ENCODE measurements at regions not wholly inside any gene's neighbourhood (a gene's known extent, or its start where the extent isn't known, plus 50 kb on each side); places are given as distances from the start of the nearest gene placed in this dataset.
"Not testable (repeated sequence)": the region's sequence is repeated elsewhere in the genome, so short reads cannot be mapped to it uniquely, and the experiment has no call there.

DNA sequence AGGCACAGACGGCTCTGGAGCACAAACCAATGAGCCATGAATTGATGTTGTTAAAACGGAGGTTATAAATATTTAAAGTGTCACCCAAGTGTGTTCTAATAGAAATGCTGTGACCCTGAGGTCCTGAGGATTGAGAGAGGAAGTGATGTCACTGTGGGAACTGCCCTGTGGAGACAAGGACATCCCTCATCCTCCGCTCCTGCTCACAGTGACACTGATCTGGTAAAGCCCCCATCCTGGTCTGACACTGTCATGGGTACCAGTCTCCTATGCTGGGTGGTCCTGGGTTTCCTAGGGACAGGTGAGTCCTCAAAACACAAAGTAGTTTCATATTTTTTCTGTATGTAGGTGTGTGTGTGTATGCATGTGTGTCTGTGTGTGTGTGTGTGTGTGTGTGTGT is 237.9 kb upstream of the PRSS1 start:
- Mint-ChIP-seq H3K4me3 (no peak overlapping the region), H3K36me3 (no peaks in the 10 kb centered on the region), H3K27ac (no peak overlapping the region), H3K9me3 (no peaks in the 10 kb centered on the region), H3K4me1 (peaks cover 7% of the 10 kb centered on the region), H3K27me3 (ENCODE audit: low read depth) (peaks cover 5% of the 10 kb centered on the region; the same call in 1 of the 2 replicates)
- CTCF ChIA-PET = interaction anchor here (1.3 to 2.0 kb wide), 3 partner anchors 15 to 67 kb away, joined by 3 to 6 read pairs (median 4); no protein-coding TSS in a partner anchor
- POLR2A ChIA-PET = no interaction called here
- ATAC-seq (no peak), DNase-seq (ENCODE audit: low spot score) (no peak)
- TF ChIP-seq TCF7 (CRISPR knock-in tag; IDR thresholded peaks at IDR 0.05; ENCODE audit: low read depth) (no peak), NR1H2 (CRISPR knock-in tag; IDR thresholded peaks at IDR 0.05) (no peak)
- TF ChIP-seq, protein P1, sequence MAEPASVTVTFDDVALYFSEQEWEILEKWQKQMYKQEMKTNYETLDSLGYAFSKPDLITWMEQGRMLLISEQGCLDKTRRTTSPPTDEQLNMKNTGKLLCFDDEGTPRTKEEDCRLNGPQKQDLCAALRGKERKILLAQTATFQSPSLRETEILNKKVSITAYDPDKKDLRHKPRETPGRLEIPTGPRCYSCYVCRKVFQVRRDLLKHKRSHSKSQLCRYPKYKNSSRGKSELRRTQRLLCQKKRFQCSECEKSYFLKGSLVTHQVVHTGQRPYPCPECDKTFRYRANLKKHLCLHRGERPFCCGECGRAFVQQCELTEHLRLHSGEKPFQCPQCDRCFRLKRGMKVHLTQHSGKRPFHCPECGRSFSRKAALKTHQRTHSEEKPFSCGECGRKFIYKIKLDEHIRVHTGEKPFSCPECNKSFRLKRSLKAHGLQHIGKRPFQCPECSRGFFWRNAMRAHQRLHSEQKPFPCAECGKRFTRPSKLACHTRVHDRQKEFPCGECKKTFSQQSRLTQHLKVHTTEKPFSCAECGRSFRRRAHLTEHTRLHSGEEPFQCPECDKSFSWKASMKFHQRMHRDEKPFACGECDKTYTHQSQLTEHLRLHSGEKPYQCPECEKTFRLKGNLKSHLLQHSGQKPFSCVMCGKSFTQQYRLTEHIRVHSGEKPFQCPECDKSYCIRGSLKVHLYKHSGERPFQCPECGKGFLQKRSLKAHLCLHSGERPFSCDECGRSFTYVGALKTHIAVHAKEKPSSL (CRISPR knock-in tag; conservative IDR thresholded peaks at IDR 0.05) = no peak
- TF ChIP-seq, protein P2, sequence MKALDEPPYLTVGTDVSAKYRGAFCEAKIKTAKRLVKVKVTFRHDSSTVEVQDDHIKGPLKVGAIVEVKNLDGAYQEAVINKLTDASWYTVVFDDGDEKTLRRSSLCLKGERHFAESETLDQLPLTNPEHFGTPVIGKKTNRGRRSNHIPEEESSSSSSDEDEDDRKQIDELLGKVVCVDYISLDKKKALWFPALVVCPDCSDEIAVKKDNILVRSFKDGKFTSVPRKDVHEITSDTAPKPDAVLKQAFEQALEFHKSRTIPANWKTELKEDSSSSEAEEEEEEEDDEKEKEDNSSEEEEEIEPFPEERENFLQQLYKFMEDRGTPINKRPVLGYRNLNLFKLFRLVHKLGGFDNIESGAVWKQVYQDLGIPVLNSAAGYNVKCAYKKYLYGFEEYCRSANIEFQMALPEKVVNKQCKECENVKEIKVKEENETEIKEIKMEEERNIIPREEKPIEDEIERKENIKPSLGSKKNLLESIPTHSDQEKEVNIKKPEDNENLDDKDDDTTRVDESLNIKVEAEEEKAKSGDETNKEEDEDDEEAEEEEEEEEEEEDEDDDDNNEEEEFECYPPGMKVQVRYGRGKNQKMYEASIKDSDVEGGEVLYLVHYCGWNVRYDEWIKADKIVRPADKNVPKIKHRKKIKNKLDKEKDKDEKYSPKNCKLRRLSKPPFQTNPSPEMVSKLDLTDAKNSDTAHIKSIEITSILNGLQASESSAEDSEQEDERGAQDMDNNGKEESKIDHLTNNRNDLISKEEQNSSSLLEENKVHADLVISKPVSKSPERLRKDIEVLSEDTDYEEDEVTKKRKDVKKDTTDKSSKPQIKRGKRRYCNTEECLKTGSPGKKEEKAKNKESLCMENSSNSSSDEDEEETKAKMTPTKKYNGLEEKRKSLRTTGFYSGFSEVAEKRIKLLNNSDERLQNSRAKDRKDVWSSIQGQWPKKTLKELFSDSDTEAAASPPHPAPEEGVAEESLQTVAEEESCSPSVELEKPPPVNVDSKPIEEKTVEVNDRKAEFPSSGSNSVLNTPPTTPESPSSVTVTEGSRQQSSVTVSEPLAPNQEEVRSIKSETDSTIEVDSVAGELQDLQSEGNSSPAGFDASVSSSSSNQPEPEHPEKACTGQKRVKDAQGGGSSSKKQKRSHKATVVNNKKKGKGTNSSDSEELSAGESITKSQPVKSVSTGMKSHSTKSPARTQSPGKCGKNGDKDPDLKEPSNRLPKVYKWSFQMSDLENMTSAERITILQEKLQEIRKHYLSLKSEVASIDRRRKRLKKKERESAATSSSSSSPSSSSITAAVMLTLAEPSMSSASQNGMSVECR (CRISPR knock-in tag; IDR thresholded peaks at IDR 0.05; ENCODE audit: borderline replicate concordance) = no peak

DNA sequence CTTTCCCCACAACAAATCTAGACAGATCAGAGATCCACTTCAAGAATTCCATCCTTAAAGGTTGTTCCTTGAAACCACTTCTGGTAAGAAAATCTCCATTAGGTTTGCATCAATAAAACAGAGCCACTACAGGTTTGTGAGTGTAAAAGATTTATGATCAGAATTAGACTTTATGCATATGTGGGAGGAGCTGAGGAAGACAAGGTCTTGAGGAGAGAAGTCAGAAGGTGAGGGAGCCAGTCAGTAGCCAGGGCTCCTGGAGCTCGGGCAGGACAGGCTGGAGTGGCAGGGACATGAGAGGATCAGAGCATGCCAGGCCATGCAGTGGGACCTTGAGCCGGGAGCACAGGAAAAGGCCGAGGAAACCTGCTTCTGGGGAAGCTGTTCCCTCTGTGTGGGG is 240.0 kb upstream of the PRSS1 start:
- H3K27ac Mint-ChIP-seq = not testable (repeated sequence)

DNA sequence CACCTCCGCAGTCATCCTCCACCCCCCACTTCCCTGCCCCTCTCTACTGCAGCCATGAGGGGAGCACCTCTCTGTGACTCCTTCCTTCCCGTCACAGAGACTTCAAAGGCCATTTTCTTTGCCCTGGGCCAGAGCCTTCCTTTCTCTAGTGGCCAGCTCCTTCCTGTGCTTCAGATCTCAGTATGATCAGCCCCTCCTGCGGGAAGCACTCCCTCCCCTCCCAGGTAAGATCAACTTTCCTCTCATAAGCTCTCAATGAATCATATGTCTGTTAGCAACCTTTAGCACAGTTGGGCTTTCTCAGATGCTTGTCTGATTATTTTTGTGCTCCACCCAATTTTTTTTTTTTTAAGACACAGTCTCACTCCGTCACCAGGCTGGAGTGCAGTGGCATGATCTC is 241.0 kb upstream of the PRSS1 start:
- no peak overlapping the region for H3K27ac Mint-ChIP-seq
- CTCF ChIA-PET = interaction anchor here (1.2 to 1.7 kb wide), 5 partner anchors 8 to 169 kb away, joined by 3 to 5 read pairs (median 5); no protein-coding TSS in a partner anchor
- ATAC-seq = no peak
- H3K4me1 Mint-ChIP-seq = no peaks in the 10 kb centered on the region
- H3K36me3 Mint-ChIP-seq = no peaks in the 10 kb centered on the region
- no peak overlapping the region for H3K4me3 Mint-ChIP-seq
- no peaks in the 10 kb centered on the region for H3K9me3 Mint-ChIP-seq
- POLR2A ChIA-PET = no interaction called here
- peaks cover 3% of the 10 kb centered on the region; the same call in 1 of the 2 replicates for H3K27me3 Mint-ChIP-seq (ENCODE audit: low read depth)
- no peak for DNase-seq (ENCODE audit: low spot score)
- TF ChIP-seq JUN (CRISPR knock-in tag; IDR thresholded peaks at IDR 0.05) (no peak), ELF4 (CRISPR knock-in tag; IDR thresholded peaks at IDR 0.05; ENCODE audit: low read depth) (no peak), FOXJ3 (CRISPR knock-in tag; IDR thresholded peaks at IDR 0.05; ENCODE audit: borderline replicate concordance) (no peak), TCF7 (CRISPR knock-in tag; IDR thresholded peaks at IDR 0.05; ENCODE audit: low read depth) (no peak)
- TF ChIP-seq, protein P3, sequence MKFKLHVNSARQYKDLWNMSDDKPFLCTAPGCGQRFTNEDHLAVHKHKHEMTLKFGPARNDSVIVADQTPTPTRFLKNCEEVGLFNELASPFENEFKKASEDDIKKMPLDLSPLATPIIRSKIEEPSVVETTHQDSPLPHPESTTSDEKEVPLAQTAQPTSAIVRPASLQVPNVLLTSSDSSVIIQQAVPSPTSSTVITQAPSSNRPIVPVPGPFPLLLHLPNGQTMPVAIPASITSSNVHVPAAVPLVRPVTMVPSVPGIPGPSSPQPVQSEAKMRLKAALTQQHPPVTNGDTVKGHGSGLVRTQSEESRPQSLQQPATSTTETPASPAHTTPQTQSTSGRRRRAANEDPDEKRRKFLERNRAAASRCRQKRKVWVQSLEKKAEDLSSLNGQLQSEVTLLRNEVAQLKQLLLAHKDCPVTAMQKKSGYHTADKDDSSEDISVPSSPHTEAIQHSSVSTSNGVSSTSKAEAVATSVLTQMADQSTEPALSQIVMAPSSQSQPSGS (CRISPR knock-in tag; IDR thresholded peaks at IDR 0.05; ENCODE audit: borderline replicate concordance, low read depth) = no peak
- TF ChIP-seq, protein P4, sequence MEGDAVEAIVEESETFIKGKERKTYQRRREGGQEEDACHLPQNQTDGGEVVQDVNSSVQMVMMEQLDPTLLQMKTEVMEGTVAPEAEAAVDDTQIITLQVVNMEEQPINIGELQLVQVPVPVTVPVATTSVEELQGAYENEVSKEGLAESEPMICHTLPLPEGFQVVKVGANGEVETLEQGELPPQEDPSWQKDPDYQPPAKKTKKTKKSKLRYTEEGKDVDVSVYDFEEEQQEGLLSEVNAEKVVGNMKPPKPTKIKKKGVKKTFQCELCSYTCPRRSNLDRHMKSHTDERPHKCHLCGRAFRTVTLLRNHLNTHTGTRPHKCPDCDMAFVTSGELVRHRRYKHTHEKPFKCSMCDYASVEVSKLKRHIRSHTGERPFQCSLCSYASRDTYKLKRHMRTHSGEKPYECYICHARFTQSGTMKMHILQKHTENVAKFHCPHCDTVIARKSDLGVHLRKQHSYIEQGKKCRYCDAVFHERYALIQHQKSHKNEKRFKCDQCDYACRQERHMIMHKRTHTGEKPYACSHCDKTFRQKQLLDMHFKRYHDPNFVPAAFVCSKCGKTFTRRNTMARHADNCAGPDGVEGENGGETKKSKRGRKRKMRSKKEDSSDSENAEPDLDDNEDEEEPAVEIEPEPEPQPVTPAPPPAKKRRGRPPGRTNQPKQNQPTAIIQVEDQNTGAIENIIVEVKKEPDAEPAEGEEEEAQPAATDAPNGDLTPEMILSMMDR (IDR thresholded peaks at IDR 0.05) = no peak
- TF ChIP-seq, protein P5, sequence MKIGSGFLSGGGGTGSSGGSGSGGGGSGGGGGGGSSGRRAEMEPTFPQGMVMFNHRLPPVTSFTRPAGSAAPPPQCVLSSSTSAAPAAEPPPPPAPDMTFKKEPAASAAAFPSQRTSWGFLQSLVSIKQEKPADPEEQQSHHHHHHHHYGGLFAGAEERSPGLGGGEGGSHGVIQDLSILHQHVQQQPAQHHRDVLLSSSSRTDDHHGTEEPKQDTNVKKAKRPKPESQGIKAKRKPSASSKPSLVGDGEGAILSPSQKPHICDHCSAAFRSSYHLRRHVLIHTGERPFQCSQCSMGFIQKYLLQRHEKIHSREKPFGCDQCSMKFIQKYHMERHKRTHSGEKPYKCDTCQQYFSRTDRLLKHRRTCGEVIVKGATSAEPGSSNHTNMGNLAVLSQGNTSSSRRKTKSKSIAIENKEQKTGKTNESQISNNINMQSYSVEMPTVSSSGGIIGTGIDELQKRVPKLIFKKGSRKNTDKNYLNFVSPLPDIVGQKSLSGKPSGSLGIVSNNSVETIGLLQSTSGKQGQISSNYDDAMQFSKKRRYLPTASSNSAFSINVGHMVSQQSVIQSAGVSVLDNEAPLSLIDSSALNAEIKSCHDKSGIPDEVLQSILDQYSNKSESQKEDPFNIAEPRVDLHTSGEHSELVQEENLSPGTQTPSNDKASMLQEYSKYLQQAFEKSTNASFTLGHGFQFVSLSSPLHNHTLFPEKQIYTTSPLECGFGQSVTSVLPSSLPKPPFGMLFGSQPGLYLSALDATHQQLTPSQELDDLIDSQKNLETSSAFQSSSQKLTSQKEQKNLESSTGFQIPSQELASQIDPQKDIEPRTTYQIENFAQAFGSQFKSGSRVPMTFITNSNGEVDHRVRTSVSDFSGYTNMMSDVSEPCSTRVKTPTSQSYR (CRISPR knock-in tag; IDR thresholded peaks at IDR 0.05) = no peak
- TF ChIP-seq, protein P6, sequence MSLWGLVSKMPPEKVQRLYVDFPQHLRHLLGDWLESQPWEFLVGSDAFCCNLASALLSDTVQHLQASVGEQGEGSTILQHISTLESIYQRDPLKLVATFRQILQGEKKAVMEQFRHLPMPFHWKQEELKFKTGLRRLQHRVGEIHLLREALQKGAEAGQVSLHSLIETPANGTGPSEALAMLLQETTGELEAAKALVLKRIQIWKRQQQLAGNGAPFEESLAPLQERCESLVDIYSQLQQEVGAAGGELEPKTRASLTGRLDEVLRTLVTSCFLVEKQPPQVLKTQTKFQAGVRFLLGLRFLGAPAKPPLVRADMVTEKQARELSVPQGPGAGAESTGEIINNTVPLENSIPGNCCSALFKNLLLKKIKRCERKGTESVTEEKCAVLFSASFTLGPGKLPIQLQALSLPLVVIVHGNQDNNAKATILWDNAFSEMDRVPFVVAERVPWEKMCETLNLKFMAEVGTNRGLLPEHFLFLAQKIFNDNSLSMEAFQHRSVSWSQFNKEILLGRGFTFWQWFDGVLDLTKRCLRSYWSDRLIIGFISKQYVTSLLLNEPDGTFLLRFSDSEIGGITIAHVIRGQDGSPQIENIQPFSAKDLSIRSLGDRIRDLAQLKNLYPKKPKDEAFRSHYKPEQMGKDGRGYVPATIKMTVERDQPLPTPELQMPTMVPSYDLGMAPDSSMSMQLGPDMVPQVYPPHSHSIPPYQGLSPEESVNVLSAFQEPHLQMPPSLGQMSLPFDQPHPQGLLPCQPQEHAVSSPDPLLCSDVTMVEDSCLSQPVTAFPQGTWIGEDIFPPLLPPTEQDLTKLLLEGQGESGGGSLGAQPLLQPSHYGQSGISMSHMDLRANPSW (CRISPR knock-in tag; conservative IDR thresholded peaks at IDR 0.05; ENCODE audit: low read depth) = no peak

More for the DNA sequence above, 240.0 kb upstream of the PRSS1 start:
- H3K4me3 Mint-ChIP-seq; POLR2A ChIA-PET; DNase-seq (ENCODE audit: low spot score); H3K4me1 Mint-ChIP-seq; H3K9me3 Mint-ChIP-seq; H3K27me3 Mint-ChIP-seq (ENCODE audit: low read depth); ATAC-seq; H3K36me3 Mint-ChIP-seq: not testable (repeated sequence)
- CTCF ChIA-PET = interaction anchor here (1.3 to 1.5 kb wide), 4 partner anchors 12 to 170 kb away, joined by 3 to 5 read pairs (median 5); no protein-coding TSS in a partner anchor
